HG03135 (cell line): ENCODE measurements at regions not wholly inside any gene's neighbourhood (a gene's known extent, or its start where the extent isn't known, plus 50 kb on each side); places are given as distances from the start of the nearest gene placed in this dataset.
"Not testable (repeated sequence)": the region's sequence is repeated elsewhere in the genome, so short reads cannot be mapped to it uniquely, and the experiment has no call there.

Experiments used
- ATAC-seq: cut with Tn5 transposase; IDR thresholded peaks from one replicate; pipeline ENCODE4 v1.9.1; 2021; ENCODE audit warnings: mild to moderate bottlenecking, moderate library complexity; ENCODE audit not compliant: unreplicated experiment

DNA sequence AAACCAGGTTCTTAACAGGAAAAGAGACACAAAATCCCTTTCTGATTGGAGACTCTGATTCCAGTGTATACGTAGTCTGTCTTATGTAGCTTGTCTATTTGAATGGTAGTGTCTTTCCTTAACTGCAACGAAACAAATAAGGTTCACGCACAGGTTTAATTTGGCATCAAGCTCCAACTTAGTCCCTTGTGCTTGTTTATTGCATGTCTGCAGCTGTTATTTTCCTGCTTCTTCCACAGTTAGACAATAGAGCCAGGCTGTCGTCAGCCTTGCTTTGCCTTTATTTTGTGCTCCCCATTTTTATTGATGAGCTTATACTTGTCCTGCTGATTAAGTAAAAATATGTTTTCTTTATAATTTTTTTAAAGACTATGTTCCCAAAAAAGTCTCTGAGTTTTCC, 152.7 kb upstream of the CDIN1 start:
- no peak for ATAC-seq

- ATAC-seq, result no peak
These were observed 151.2 kb upstream of the CDIN1 start for GRCh38 chr15:36428102-36428845.

DNA sequence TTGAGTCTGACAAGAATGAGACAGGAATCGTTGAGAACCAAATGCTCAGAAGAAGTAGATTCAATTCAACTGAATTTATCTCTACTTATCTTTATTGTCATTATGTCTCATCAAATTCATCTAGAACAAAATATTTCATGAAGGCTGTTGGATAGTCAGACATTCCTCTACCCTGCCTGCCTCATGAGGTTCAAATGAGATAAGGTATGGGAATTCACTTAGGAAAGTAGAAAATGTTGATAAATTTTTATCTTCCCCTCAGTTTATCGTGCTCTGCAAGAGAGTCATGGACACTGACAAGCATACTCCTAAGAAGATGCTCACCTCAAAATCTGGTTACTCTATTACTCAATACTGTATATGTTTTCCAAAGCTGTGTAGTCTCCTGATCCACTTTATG, 149.7 kb upstream of the CDIN1 start:
- no peak for ATAC-seq

DNA sequence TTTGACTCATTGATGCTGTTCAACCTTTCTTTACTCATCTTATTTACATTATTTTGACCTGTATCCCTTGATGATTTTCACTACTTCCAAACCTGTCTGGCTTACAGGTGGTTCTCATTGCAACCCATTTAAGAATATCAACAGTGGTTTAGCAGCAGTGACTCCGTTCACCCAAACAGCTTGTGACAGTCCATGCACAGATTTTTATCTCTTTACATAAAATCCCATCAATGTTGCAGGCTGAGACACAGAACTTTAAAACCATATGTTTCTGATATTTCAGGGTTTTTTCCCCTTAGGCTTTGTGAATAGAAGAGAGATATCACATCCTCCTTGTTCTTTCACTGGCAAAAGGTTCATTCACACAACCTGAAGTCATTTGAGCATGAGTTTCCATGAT, 149.1 kb upstream of the CDIN1 start:
- no peak for ATAC-seq

GRCh38 chr15:36430726-36431265, 148.6 kb upstream of the CDIN1 start:
- no peak for ATAC-seq

DNA sequence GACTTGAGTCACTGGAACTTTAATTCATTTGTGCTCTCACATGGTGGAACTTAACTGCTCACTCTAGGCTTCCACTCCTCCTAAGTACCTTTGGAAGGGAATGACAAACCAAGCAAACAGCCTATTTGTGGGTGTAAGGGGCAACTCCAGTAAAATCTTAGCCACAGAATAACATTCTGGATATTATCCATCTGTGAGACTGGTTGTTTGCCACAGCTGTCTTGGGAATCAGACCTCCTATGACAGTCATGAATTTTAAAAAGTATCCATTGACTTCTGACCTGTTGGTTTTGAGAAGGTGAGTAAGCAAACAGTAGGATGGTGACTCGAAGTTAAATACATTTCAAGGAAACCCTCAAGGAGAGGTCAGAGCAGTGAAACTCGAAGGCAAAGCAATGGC, 147.3 kb upstream of the CDIN1 start:
- no peak for ATAC-seq

DNA sequence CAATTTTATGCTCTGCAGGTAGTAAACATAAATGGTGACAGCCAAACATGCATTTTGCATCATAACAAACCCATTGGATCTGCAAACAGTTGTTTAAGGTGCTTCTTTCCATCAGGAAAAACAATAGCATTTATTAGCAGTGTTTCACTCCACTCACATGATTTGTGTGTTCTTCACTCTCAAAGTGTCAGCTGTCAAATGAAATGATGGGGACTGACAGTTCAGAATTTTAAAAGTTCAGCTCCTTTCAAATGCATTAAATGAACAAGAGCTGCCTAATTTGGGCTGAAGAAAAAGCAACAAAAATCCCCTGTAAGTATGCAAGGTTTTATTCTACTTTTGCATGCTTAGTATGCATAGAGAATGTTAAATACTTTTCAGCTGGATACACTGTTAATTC, 145.2 kb upstream of the CDIN1 start:
- ATAC-seq, result no peak

DNA sequence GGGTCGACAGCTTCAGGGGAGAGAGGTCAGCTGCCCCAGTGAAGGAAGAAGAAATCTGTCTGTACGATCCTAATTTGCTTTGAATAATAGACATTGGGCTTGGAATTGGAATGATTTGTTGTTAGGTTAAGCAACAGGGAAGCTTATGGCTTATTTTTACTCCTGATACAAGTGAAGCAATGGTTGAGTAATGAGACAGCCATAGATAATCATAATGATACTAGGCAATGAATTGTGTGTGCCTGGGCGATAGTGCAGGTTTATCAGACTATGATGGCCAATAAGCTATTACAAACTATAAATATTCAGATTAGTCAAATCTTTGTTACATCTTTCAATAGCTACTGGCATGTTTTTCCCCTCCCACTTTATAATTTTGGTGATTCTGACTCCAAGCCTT, 140.9 kb upstream of the CDIN1 start:
- ATAC-seq, result no peak

DNA sequence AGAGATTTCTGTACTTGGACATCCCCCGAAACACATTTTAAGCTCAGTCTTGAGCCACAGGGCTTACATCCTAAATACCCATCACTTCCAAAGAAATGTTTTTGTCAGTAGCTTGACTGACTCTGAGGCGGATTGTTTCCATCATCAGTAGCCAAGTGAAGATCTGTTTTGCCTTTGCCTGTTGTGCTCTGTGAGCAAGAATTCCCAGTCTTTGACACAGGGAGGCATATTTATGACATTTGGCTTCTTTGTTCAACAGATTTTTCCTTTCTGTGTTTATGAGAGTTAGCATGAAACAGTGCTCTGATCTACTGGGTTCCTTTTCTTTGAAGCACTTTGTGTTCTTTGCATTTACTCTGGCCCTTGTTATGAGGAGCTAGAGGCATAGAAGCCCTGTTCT, 132.1 kb upstream of the CDIN1 start:
- no peak for ATAC-seq

DNA sequence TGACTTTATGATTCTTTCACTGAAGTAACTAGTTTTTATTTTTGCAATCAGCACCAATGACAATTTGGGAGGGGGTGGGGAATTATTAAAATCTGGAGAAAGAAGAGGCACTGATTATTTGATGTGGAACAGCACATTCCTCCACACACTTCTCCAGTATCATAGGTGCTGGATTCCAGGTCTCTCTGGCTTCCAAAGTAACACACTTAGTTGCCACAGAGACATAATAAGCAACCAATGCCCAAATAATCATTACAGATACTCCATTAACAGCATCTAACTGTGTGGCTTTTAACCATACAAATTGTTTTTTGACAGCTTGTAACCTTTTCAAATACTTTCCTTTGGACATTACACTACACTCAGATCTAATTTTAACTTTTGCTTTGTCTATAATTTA, 131.0 kb upstream of the CDIN1 start:
- no peak for ATAC-seq

GRCh38 chr15:36449084-36449661, 130.3 kb upstream of the CDIN1 start:
- no peak for ATAC-seq

- no peak for ATAC-seq
These were observed 129.7 kb upstream of the CDIN1 start for GRCh38 chr15:36449662-36450145.

- ATAC-seq, result not testable (repeated sequence)
These were observed 125.2 kb upstream of the CDIN1 start for GRCh38 chr15:36454244-36454643.

DNA sequence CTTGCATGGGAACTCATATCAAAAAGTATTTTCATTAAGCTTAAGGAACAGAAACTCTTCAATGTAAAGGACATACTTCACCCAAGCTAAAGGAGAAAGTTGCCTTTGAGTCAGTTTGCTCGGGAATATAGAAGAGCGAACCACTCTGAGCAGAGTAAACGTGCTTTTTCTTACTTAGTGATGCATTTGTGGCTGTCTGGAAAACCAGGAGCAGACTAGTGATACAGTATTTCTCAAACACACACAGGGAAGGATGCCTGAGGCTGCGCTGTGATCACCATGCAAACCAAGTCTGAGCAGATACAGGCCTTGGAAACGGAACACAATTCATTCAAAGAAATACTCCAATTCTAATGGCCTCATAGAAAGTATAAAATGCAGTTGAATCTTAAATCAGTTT, 121.0 kb upstream of the CDIN1 start:
- no peak for ATAC-seq

GRCh38 chr15:36465304-36465703, 114.1 kb upstream of the CDIN1 start:
- ATAC-seq, result no peak

- no peak for ATAC-seq
These were observed 110.7 kb upstream of the CDIN1 start for GRCh38 chr15:36468746-36469145.

DNA sequence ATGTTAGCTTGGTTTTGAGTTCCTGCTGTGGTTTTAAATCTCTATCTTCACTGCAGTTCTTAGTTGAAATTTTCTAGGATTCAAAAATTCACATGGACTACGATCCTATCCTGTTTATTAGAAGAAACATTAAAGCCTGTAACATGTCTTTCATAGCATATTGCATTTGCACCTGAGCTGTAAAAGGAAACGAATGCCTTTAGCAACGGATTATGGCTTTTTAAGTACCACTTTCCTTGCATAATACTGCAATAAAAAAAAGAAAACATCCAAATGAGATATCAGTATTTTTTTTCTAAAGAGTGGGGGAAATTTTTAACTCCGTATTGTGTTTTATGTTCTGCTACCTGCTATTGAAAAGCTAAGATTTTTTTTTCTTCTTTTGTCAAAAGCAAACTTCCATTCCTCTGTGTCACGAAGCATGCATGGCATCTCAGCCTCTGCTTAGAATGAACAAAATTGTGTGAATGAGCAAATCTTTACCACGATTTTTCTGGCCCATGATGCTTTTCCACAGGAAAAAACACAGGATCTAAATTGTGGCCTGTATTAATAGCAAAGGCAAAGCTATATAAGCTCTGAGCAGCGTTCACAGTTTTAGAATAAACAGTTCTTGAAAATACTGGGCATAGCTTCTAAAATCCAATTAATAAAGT, 110.0 kb upstream of the CDIN1 start:
- no peak for ATAC-seq

GRCh38 chr15:36472672-36473071, 106.8 kb upstream of the CDIN1 start:
- ATAC-seq, result no peak

DNA sequence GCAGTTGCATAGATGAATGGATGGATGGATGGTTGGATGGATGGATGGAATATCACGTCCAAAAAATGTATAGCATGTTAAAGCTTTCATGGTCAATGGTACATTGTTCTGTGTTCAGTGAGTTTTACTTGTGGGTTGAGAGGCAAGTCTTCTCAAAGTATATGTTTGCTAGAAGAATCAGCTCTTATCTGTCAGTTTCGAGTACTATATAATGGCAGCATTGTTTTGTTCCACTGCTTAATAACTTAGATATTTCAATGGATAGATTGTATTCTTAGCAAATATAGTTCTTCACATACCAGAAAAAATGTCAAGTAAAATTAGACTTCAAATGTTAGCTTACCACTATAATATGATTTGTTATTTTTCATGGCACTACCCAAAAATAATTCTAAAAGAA, 100.9 kb upstream of the CDIN1 start:
- no peak for ATAC-seq

DNA sequence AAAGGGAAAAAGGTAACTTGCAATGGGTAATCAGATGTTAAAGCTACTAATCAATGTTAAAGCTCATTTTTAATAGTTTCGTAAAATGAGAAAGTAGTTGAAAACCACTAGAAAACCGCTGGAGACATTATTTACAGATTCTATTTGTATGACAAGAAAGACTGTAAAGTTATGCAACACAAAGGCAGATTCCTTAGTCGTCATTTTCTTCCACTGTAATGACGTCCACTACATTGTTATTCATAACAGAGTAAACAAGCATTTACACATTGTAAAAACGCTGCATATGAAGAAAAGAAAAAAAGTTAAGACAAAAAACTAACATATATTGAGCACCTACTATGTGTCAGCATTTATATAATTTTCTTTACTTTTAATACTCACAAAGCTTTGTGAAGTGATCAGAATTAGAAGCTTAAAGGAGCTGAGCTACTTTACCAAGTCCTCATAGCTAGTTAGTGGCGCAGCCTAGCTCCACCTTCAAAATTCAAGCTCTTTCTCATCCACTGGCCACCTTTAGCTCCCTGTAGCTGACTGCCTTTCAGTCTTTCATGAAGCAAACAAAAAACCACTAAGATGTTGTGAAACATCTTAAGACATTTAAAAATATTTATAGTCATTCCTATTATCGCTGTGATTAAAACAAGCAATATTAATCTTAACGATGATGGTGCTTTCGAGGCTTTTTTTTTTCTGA, 100.1 kb upstream of the CDIN1 start:
- ATAC-seq, result no peak

DNA sequence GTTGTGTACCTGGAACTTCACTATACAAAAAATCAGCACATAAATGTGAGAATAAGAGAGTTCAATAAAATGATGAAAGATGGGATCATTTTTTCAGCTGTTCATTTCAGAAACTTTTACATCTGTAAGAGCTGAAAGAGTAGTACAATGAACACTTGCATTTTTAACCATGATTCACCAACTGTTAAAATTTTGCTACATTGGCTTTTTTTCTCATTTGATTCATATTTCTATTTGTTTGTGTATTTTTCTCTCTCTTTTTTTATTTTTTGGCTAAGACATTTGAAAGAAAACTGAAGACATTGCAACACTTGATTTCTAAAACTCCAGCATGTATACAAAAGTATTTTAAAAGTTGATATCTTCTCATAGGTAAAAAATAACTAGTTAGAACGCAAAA, 98.3 kb upstream of the CDIN1 start:
- no peak for ATAC-seq
